ENCODE measurements at regions not wholly inside any gene's neighbourhood (a gene's known extent, or its start where the extent isn't known, plus 50 kb on each side); places are given as distances from the start of the nearest gene placed in this dataset.

DNA sequence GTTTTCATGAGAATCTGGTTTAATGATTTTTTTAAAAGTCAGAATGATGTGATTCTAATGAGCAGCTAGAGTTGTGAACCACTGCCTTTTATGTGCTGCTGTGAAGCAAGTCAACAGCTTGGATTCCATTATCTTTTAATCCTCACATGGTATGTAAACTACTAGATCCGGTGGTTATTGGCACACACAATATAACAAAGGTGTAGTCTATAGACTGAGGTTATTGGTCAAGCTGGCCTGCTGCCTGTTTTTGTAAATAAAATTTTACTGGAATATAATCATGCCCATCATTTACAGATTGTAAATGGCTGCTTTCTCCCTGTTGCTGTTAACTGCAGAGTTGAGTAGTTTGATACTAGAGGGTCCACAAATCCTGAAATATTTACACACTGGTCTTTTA is 103.1 kb downstream of the OTOL1 start:
- no peaks in the 10 kb centered on the region for H3K4me1 ChIP-seq (ENCODE audit: insufficient read depth, low read length, poor library complexity, severe bottlenecking)
- DNase-seq (ENCODE audit: low spot score): no peak
- TF ChIP-seq CTCF (conservative IDR thresholded peaks at IDR 0.05; ENCODE audit: low read length) (no peak), EZH2phosphoT487 (IDR thresholded peaks at IDR 0.05; ENCODE audit: borderline replicate concordance, low read depth, low read length) (no peak)
- H3K4me3 ChIP-seq (ENCODE audit: low read depth, low read length, poor library complexity, severe bottlenecking): no peak overlapping the region
- H3K4me2 ChIP-seq (ENCODE audit: low read length): no peak overlapping the region
- no peaks in the 10 kb centered on the region for H3K79me2 ChIP-seq (ENCODE audit: insufficient read depth, low read depth, low read length)
- ChIA-PET CTCF (ENCODE audit: unreplicated experiment) (no interaction called here), POLR2A (no interaction called here)
- intact Hi-C loops (cut with micrococcal nuclease; ENCODE audit: unreplicated experiment): no loop called here
- no peaks in the 10 kb centered on the region for H4K20me1 ChIP-seq (ENCODE audit: insufficient read depth, low read length)
- no TSS peak for BruUV-seq (replicated peaks)
- no peaks in the 10 kb centered on the region for H3K9me3 ChIP-seq (ENCODE audit: low read length)
- H3K27ac ChIP-seq (ENCODE audit: low read depth, low read length, poor library complexity, severe bottlenecking): no peak overlapping the region
- H2AFZ ChIP-seq (ENCODE audit: low read length): no peak overlapping the region
- no peaks in the 10 kb centered on the region for H3K9me2 ChIP-seq (ENCODE audit: insufficient read depth, low read length)
- H3K36me3 ChIP-seq (ENCODE audit: insufficient read depth, low read length): no peaks in the 10 kb centered on the region

DNA sequence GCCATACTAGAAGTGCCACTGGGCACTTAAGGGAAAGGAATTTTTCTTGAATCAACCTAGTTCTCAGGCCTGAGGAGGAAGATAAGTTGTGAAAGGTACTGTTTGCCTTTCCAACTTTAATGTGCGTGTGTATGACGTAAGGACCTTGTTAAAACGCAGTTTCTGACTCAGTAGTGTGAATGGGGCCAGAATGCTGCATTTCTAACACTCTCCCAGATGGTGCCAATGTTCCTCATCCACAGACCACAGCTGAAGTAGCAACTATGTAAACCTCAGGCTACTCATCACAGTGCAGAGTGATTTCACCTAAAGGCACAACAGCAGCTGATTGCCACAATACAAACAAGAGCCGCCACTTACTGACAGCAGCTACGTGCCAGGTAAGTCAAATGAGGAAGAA is 103.6 kb downstream of the OTOL1 start:
- DNase-seq (ENCODE audit: low spot score): no peak
- no TSS peak for BruUV-seq (replicated peaks)
- H3K9me2 ChIP-seq (ENCODE audit: insufficient read depth, low read length): no peaks in the 10 kb centered on the region
- no peaks in the 10 kb centered on the region for H3K4me1 ChIP-seq (ENCODE audit: insufficient read depth, low read length, poor library complexity, severe bottlenecking)
- POLR2A ChIA-PET: no interaction called here
- no peak overlapping the region for H3K27ac ChIP-seq (ENCODE audit: low read depth, low read length, poor library complexity, severe bottlenecking)
- H3K36me3 ChIP-seq (ENCODE audit: insufficient read depth, low read length): no peaks in the 10 kb centered on the region
- no peaks in the 10 kb centered on the region for H3K9me3 ChIP-seq (ENCODE audit: low read length)
- CTCF ChIA-PET (ENCODE audit: unreplicated experiment): no interaction called here
- no peaks in the 10 kb centered on the region for H4K20me1 ChIP-seq (ENCODE audit: insufficient read depth, low read length)
- intact Hi-C loops (cut with micrococcal nuclease; ENCODE audit: unreplicated experiment): no loop called here
- no peaks in the 10 kb centered on the region for H3K79me2 ChIP-seq (ENCODE audit: insufficient read depth, low read depth, low read length)
- no peak overlapping the region for H3K4me2 ChIP-seq (ENCODE audit: low read length)
- no peak for TF ChIP-seq CTCF (conservative IDR thresholded peaks at IDR 0.05; ENCODE audit: low read length)
- no peak for TF ChIP-seq EZH2phosphoT487 (IDR thresholded peaks at IDR 0.05; ENCODE audit: borderline replicate concordance, low read depth, low read length)
- H2AFZ ChIP-seq (ENCODE audit: low read length): no peak overlapping the region
- no peak overlapping the region for H3K4me3 ChIP-seq (ENCODE audit: low read depth, low read length, poor library complexity, severe bottlenecking)

- POLR2A ChIA-PET: interaction anchor here (0.6 kb wide), 1 partner anchor 852 kb away, joined by 3 read pairs; no protein-coding TSS in a partner anchor
- Histone ChIP-seq H3K36me3 (ENCODE audit: insufficient read depth, low read length) (no peaks in the 10 kb centered on the region), H3K27ac (ENCODE audit: low read depth, low read length, poor library complexity, severe bottlenecking) (no peak overlapping the region), H3K79me2 (ENCODE audit: insufficient read depth, low read depth, low read length) (no peaks in the 10 kb centered on the region), H3K4me2 (ENCODE audit: low read length) (no peak overlapping the region), H3K4me3 (ENCODE audit: low read depth, low read length, poor library complexity, severe bottlenecking) (no peak overlapping the region), H4K20me1 (ENCODE audit: insufficient read depth, low read length) (no peaks in the 10 kb centered on the region), H3K9me3 (ENCODE audit: low read length) (no peaks in the 10 kb centered on the region), H3K9me2 (ENCODE audit: insufficient read depth, low read length) (no peaks in the 10 kb centered on the region), H3K4me1 (ENCODE audit: insufficient read depth, low read length, poor library complexity, severe bottlenecking) (no peaks in the 10 kb centered on the region), H2AFZ (ENCODE audit: low read length) (no peak overlapping the region)
- BruUV-seq (replicated peaks): no TSS peak
- CTCF ChIA-PET (ENCODE audit: unreplicated experiment): no interaction called here
- TF ChIP-seq EZH2phosphoT487 (IDR thresholded peaks at IDR 0.05; ENCODE audit: borderline replicate concordance, low read depth, low read length): no peak
- no peak for TF ChIP-seq CTCF (conservative IDR thresholded peaks at IDR 0.05; ENCODE audit: low read length)
- no peak for DNase-seq (ENCODE audit: low spot score)
- intact Hi-C loops (cut with micrococcal nuclease; ENCODE audit: unreplicated experiment): no loop called here
Measured at GRCh38 chr3:161602475-161602874, 105.9 kb downstream of the OTOL1 start.

All from OCI-LY7 (cell line).